PC-3 (cell line): ENCODE measurements at regions not wholly inside any gene's neighbourhood (a gene's known extent, or its start where the extent isn't known, plus 50 kb on each side); places are given as distances from the start of the nearest gene placed in this dataset.

Source experiments
- ATAC-seq: fragments of 200-7000 bp; cut with Tn5 transposase; 2 replicates; pipeline ENCODE4 v1.9.1; 2020; ENCODE audit warnings: mild to moderate bottlenecking, moderate library complexity
- BruUV-seq: library from RNA; stranded (reverse); fragments of 400-500 nt; replicated peaks from 2 replicates; lab custom pipeline; 2021; lab: Mats Ljungman, UMichigan
- CTCF ChIA-PET: fragments of 300-600 bp; sonication (Branson Sonifier 250); formaldehyde crosslinking; loops from one replicate; lab custom pipeline; 2022; ENCODE audit warnings: antibody characterized with exemption; lab: Charles Lee
- POLR2A ChIA-PET: fragments of 300-600 bp; sonication (Branson Sonifier 250); formaldehyde crosslinking; loops from one replicate; lab custom pipeline; 2022; ENCODE audit warnings: antibody characterized with exemption; ENCODE audit not compliant: unreplicated experiment; lab: Charles Lee
- DNase-seq: peaks from one replicate; pipeline ENCODE4 v3.0.0-alpha.2; 2015
- H2AFZ ChIP-seq: fragments of 300-600 bp; sonication (generic); 2 replicates; pipeline ENCODE4 v1.6.0; 2016; ENCODE audit warnings: antibody characterized with exemption, low read length
- H3F3A ChIP-seq: fragments of 300-600 bp; sonication (generic); one replicate; pipeline ENCODE4 v1.6.0; 2017; ENCODE audit warnings: antibody characterized with exemption, low read length, control low read depth, mild to moderate bottlenecking; ENCODE audit not compliant: unreplicated experiment
- H3K27ac ChIP-seq: fragments of 300-600 bp; sonication (generic); 2 replicates; pipeline ENCODE4 v1.5.1; 2016; ENCODE audit warnings: mild to moderate bottlenecking, low read length
- H3K27me3 ChIP-seq: fragments of 300-600 bp; sonication (generic); 2 replicates; pipeline ENCODE4 v1.6.1; 2016; ENCODE audit warnings: low read length, mixed read lengths
- H3K36me3 ChIP-seq: fragments of 300-600 bp; sonication (generic); 2 replicates; pipeline ENCODE4 v1.6.1; 2016; ENCODE audit warnings: low read depth, mixed run types, low read length, mixed read lengths
- H3K4me1 ChIP-seq: fragments of 300-600 bp; sonication (generic); 2 replicates; pipeline ENCODE4 v1.5.1; 2016; ENCODE audit warnings: low read length; ENCODE audit not compliant: insufficient read depth
- H3K4me2 ChIP-seq: fragments of 300-600 bp; sonication (generic); 2 replicates; pipeline ENCODE4 v1.6.0; 2016; ENCODE audit warnings: low read length
- H3K4me3 ChIP-seq: fragments of 300-600 bp; sonication (generic); 2 replicates; pipeline ENCODE4 v1.5.1; 2016; ENCODE audit warnings: mild to moderate bottlenecking, low read length, mixed read lengths
- H3K79me2 ChIP-seq: fragments of 300-600 bp; sonication (generic); 2 replicates; pipeline ENCODE4 v1.6.1; 2017; ENCODE audit warnings: low read length, mixed read lengths
- H3K9ac ChIP-seq: fragments of 300-600 bp; sonication (generic); 2 replicates; pipeline ENCODE4 v1.6.0; 2016; ENCODE audit warnings: mild to moderate bottlenecking, low read length
- H3K9me2 ChIP-seq: fragments of 300-600 bp; sonication (generic); replicated peaks from 2 replicates; pipeline ENCODE4 v1.6.1; 2016; ENCODE audit warnings: mixed run types, low read length, mixed read lengths
- H3K9me3 ChIP-seq: fragments of 300-600 bp; sonication (generic); 2 replicates; pipeline ENCODE4 v1.6.1; 2016; ENCODE audit warnings: low read length, mixed read lengths
- H4K20me1 ChIP-seq: fragments of 300-600 bp; sonication (generic); 2 replicates; pipeline ENCODE4 v1.6.1; 2016; ENCODE audit warnings: low read length, mixed read lengths
- CTCF ChIP-seq: fragments of 300-600 bp; sonication (generic); conservative IDR thresholded peaks from 2 replicates; pipeline ENCODE4 v1.5.1; 2017; ENCODE audit warnings: antibody characterized with exemption, low read depth, mild to moderate bottlenecking, low read length
- EZH2 ChIP-seq: fragments of 300-600 bp; sonication (generic); IDR thresholded peaks from one replicate; pipeline ENCODE4 v1.6.1; 2017; ENCODE audit warnings: antibody characterized with exemption, mild to moderate bottlenecking, low read length; ENCODE audit not compliant: unreplicated experiment
- EZH2phosphoT487 ChIP-seq: fragments of 300-600 bp; sonication (generic); IDR thresholded peaks from 2 replicates; pipeline ENCODE4 v1.6.1; 2018; ENCODE audit warnings: mild to moderate bottlenecking, antibody characterized with exemption, low read length, borderline replicate concordance
- intact Hi-C: fragments of 100-400 bp; cut with micrococcal nuclease; formaldehyde crosslinking; loops from 2 replicates; pipeline ENCODE4 v1.9.0; 2023

- no peaks in the 10 kb centered on the region for H3K36me3 ChIP-seq
- no peaks in the 10 kb centered on the region for H3K9me2 ChIP-seq
- H2AFZ ChIP-seq, result no peak overlapping the region
- H3K9ac ChIP-seq, result no peak overlapping the region
- intact Hi-C loops, result no loop called here
- H3K27ac ChIP-seq, result no peak overlapping the region
- POLR2A ChIA-PET, result no interaction called here
- H3K79me2 ChIP-seq, result no peaks in the 10 kb centered on the region
- no peaks in the 10 kb centered on the region for H4K20me1 ChIP-seq
- ATAC-seq (no peak), DNase-seq (no peak)
- no peaks in the 10 kb centered on the region for H3K9me3 ChIP-seq
- no peak for TF ChIP-seq CTCF
- no peak for TF ChIP-seq EZH2
- TF ChIP-seq EZH2phosphoT487, result no peak
- H3K27me3 ChIP-seq, result no peaks in the 10 kb centered on the region
- no peak overlapping the region for H3K4me2 ChIP-seq
- no peaks in the 10 kb centered on the region for H3F3A ChIP-seq
- no TSS peak for BruUV-seq
- no peaks in the 10 kb centered on the region for H3K4me1 ChIP-seq
- CTCF ChIA-PET, result no interaction called here
- no peak overlapping the region for H3K4me3 ChIP-seq
These were observed 1326.3 kb downstream of the BRINP3 start for GRCh38 chr1:189151361-189151760.

GRCh38 chr1:189152685-189153084 is 1325.0 kb downstream of the BRINP3 start:
- Histone ChIP-seq H4K20me1 (no peaks in the 10 kb centered on the region), H3K36me3 (no peaks in the 10 kb centered on the region), H3K79me2 (no peaks in the 10 kb centered on the region), H3K9me2 (no peaks in the 10 kb centered on the region), H3K4me1 (no peaks in the 10 kb centered on the region), H3K9ac (no peak overlapping the region), H3F3A (no peaks in the 10 kb centered on the region), H3K27me3 (no peaks in the 10 kb centered on the region), H3K4me2 (no peak overlapping the region), H3K27ac (no peak overlapping the region), H3K9me3 (no peaks in the 10 kb centered on the region), H2AFZ (no peak overlapping the region), H3K4me3 (no peak overlapping the region)
- no peak for ATAC-seq
- no peak for DNase-seq
- TF ChIP-seq EZH2 (no peak), CTCF (no peak), EZH2phosphoT487 (no peak)
- BruUV-seq, result no TSS peak
- intact Hi-C loops, result no loop called here
- ChIA-PET CTCF (no interaction called here), POLR2A (no interaction called here)

- ChIA-PET POLR2A (no interaction called here), CTCF (no interaction called here)
- H3K27me3 ChIP-seq, result no peaks in the 10 kb centered on the region
- H3K27ac ChIP-seq, result no peak overlapping the region
- H3K79me2 ChIP-seq, result no peaks in the 10 kb centered on the region
- ATAC-seq (no peak), DNase-seq (no peak)
- no peaks in the 10 kb centered on the region for H3K4me1 ChIP-seq
- H3K4me2 ChIP-seq, result no peak overlapping the region
- intact Hi-C loops, result no loop called here
- H4K20me1 ChIP-seq, result no peaks in the 10 kb centered on the region
- no peak overlapping the region for H2AFZ ChIP-seq
- H3K9ac ChIP-seq, result no peak overlapping the region
- BruUV-seq, result no TSS peak
- TF ChIP-seq EZH2phosphoT487 (no peak), CTCF (no peak), EZH2 (no peak)
- no peaks in the 10 kb centered on the region for H3F3A ChIP-seq
- no peaks in the 10 kb centered on the region for H3K9me3 ChIP-seq
- no peaks in the 10 kb centered on the region for H3K36me3 ChIP-seq
- no peaks in the 10 kb centered on the region for H3K9me2 ChIP-seq
- H3K4me3 ChIP-seq, result no peak overlapping the region
These were observed 1319.5 kb downstream of the BRINP3 start for GRCh38 chr1:189158155-189158554.
